ENCODE measurements at regions not wholly inside any gene's neighbourhood (a gene's known extent, or its start where the extent isn't known, plus 50 kb on each side); places are given as distances from the start of the nearest gene placed in this dataset.

- TF ChIP-seq POLR2A (IDR thresholded peaks at IDR 0.05) (no peak), CTCF (IDR thresholded peaks at IDR 0.05) (no peak)
- Histone ChIP-seq H3K36me3 (no peaks in the 10 kb centered on the region), H3K9me3 (no peaks in the 10 kb centered on the region), H3K27me3 (no peaks in the 10 kb centered on the region), H3K4me1 (no peaks in the 10 kb centered on the region), H3K4me3 (no peak overlapping the region), H3K27ac (no peak overlapping the region)
- intact Hi-C loops (cut with DNase I), result no loop called here
- ATAC-seq (no peak), DNase-seq (no peak)
- WGBS (ENCODE audit: insufficient coverage, low coverage, low lambda C conversion rate, missing lambda C conversion rate), result 67% methylated on average over 8 of the region's 8 CpGs
Observed at GRCh38 chr4:124090021-124090420, 622.5 kb downstream of the ANKRD50 start.

GRCh38 chr4:124092101-124092500 is 620.4 kb downstream of the ANKRD50 start:
- intact Hi-C loops (cut with DNase I), result no loop called here
- Histone ChIP-seq H3K36me3 (no peaks in the 10 kb centered on the region), H3K27ac (no peak overlapping the region), H3K27me3 (no peaks in the 10 kb centered on the region), H3K4me3 (no peak overlapping the region), H3K4me1 (no peaks in the 10 kb centered on the region), H3K9me3 (no peaks in the 10 kb centered on the region)
- ATAC-seq (no peak), DNase-seq (no peak)
- TF ChIP-seq CTCF (IDR thresholded peaks at IDR 0.05), result no peak
- no peak for TF ChIP-seq POLR2A (IDR thresholded peaks at IDR 0.05)

GRCh38 chr4:124092541-124092984 is 620.0 kb downstream of the ANKRD50 start:
- no peak for DNase-seq

GRCh38 chr4:124095621-124096020 is 616.9 kb downstream of the ANKRD50 start:
- no peak for DNase-seq
- TF ChIP-seq CTCF (IDR thresholded peaks at IDR 0.05), result no peak
- no peak for TF ChIP-seq POLR2A (IDR thresholded peaks at IDR 0.05)
- Histone ChIP-seq H3K4me3 (no peak overlapping the region), H3K27ac (no peak overlapping the region), H3K9me3 (no peaks in the 10 kb centered on the region), H3K4me1 (no peaks in the 10 kb centered on the region), H3K36me3 (no peaks in the 10 kb centered on the region), H3K27me3 (peaks cover 0 to 3% of the 10 kb centered on the region in 2 donors)
- intact Hi-C loops (cut with DNase I), result no loop called here
- ATAC-seq, result no peak
- WGBS (ENCODE audit: insufficient coverage, low coverage, low lambda C conversion rate, missing lambda C conversion rate), result 54% methylated on average over 3 of the region's 3 CpGs

More at GRCh38 chr4:124092541-124092984, 620.0 kb downstream of the ANKRD50 start:
- no peak for TF ChIP-seq CTCF (IDR thresholded peaks at IDR 0.05)
- TF ChIP-seq POLR2A (IDR thresholded peaks at IDR 0.05), result no peak
- no peaks in the 10 kb centered on the region for H3K9me3 ChIP-seq
- H3K36me3 ChIP-seq, result no peaks in the 10 kb centered on the region
- no peak for ATAC-seq
- intact Hi-C loops (cut with DNase I), result no loop called here
- 45% methylated on average over 2 of the region's 2 CpGs for WGBS (ENCODE audit: insufficient coverage, low coverage, low lambda C conversion rate, missing lambda C conversion rate)
- peaks cover 0 to under 1% of the 10 kb centered on the region in 2 donors for H3K27me3 ChIP-seq
- H3K4me3 ChIP-seq, result no peak overlapping the region
- no peak overlapping the region for H3K27ac ChIP-seq
- H3K4me1 ChIP-seq, result no peaks in the 10 kb centered on the region

- Histone ChIP-seq H3K9me3 (no peaks in the 10 kb centered on the region), H3K27ac (no peak overlapping the region), H3K36me3 (no peaks in the 10 kb centered on the region), H3K27me3 (peaks cover 0 to 3% of the 10 kb centered on the region in 2 donors), H3K4me3 (no peak overlapping the region), H3K4me1 (no peaks in the 10 kb centered on the region)
- no peak for DNase-seq
- TF ChIP-seq POLR2A (IDR thresholded peaks at IDR 0.05) (no peak), CTCF (IDR thresholded peaks at IDR 0.05) (no peak)
- 28% methylated on average over 1 of the region's 1 CpG for WGBS (ENCODE audit: insufficient coverage, low coverage, low lambda C conversion rate, missing lambda C conversion rate)
- no peak for ATAC-seq
- intact Hi-C loops (cut with DNase I), result no loop called here
Observed at GRCh38 chr4:124096290-124096689, 616.2 kb downstream of the ANKRD50 start.
